ENCODE measurements at regions not wholly inside any gene's neighbourhood (a gene's known extent, or its start where the extent isn't known, plus 50 kb on each side); places are given as distances from the start of the nearest gene placed in this dataset.

DNA sequence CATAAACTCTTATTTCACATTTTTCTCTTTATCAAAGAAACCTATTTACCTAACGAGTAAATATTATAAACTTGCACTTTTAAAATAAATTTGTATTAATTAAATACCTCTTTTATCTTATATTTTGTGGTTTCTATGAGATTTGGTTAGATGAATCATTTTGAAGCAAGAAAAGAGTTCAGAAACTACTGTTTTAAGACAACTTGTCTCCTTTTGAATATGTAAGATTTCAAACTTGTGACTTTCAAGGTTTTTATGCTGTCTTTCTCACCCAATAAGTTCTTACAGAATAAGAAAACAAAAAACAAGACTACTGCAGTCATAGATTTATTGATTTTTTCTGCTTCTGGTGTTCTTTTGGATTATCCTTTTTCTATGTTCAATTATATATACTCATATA, 339.0 kb downstream of the SNAPC1 start:
- no peaks in the 10 kb centered on the region for H3K79me2 ChIP-seq (ENCODE audit: insufficient read depth, low read length)
- no peak overlapping the region for H3K27ac ChIP-seq (ENCODE audit: extremely low read length, insufficient read depth, low read length)
- H3K27me3 ChIP-seq (ENCODE audit: control insufficient read depth in 1 of 2, insufficient read depth in 2 of 2, low read length in 2 of 2): no peaks in the 10 kb centered on the region
- FAIRE-seq: no peak
- no peaks in the 10 kb centered on the region for H3K4me1 ChIP-seq (ENCODE audit: insufficient read depth, low read length)
- H3K4me3 ChIP-seq (replicated peaks in 1 of 3; ENCODE audit: insufficient read depth in 1 of 3, low read depth in 2 of 3, low read length in 3 of 3): no peak overlapping the region
- H3K9me3 ChIP-seq (ENCODE audit: low read length): no peaks in the 10 kb centered on the region
- no peak overlapping the region for H3K4me2 ChIP-seq (ENCODE audit: low read depth, low read length)
- H3K36me3 ChIP-seq (replicated peaks in 1 of 2; ENCODE audit: control insufficient read depth in 1 of 2, insufficient read depth in 2 of 2, low read length in 2 of 2): no peaks in the 10 kb centered on the region
- H2AFZ ChIP-seq (ENCODE audit: low read length): no peak overlapping the region
- no peak overlapping the region for H3K9ac ChIP-seq (ENCODE audit: insufficient read depth, low read depth, low read length)
- in situ Hi-C loops (cut with HindIII; ENCODE audit: extremely low pct_ligation_motif_present, low pct_unique_long_range_greater_than_20kb) (no loop called here), intact Hi-C loops (cut with micrococcal nuclease; ENCODE audit: unreplicated experiment) (no loop called here)
- BruUV-seq (replicated peaks): no TSS peak
- no peak for DNase-seq (ENCODE audit: low spot score)
- TF ChIP-seq, protein P1, sequence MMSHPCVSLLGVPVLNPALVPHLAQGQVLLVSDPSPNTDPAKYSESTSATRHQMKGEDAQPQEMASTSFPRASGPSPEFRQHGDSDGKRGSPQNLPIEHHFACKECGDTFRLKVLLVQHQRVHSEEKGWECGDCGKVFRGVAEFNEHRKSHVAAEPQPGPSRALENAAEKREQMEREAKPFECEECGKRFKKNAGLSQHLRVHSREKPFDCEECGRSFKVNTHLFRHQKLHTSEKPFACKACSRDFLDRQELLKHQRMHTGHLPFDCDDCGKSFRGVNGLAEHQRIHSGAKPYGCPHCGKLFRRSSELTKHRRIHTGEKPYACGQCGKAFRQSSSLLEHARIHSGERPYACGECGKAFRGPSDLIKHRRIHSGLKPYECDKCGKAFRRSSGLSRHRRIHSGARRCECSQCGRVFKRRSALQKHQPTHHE (CRISPR knock-in tag; IDR thresholded peaks at IDR 0.05; ENCODE audit: borderline replicate concordance): no peak
- TF ChIP-seq HOXD1 (CRISPR knock-in tag; IDR thresholded peaks at IDR 0.05): no peak
- TF ChIP-seq HNRNPLL (IDR thresholded peaks at IDR 0.05; ENCODE audit: low read depth, low read length, poor library complexity, severe bottlenecking): no peak
- TF ChIP-seq KDM5B (CRISPR knock-in tag; IDR thresholded peaks at IDR 0.05; ENCODE audit: borderline replicate concordance): no peak
- TF ChIP-seq ERF (CRISPR knock-in tag; IDR thresholded peaks at IDR 0.05): no peak
- TF ChIP-seq RFXAP (CRISPR knock-in tag; IDR thresholded peaks at IDR 0.05; ENCODE audit: borderline replicate concordance): no peak
- TF ChIP-seq, protein P2, sequence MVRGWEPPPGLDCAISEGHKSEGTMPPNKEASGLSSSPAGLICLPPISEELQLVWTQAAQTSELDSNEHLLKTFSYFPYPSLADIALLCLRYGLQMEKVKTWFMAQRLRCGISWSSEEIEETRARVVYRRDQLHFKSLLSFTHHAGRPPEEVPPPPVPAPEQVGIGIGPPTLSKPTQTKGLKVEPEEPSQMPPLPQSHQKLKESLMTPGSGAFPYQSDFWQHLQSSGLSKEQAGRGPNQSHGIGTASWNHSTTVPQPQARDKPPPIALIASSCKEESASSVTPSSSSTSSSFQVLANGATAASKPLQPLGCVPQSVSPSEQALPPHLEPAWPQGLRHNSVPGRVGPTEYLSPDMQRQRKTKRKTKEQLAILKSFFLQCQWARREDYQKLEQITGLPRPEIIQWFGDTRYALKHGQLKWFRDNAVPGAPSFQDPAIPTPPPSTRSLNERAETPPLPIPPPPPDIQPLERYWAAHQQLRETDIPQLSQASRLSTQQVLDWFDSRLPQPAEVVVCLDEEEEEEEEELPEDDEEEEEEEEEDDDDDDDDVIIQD (CRISPR knock-in tag; IDR thresholded peaks at IDR 0.05; ENCODE audit: low read depth): no peak
- TF ChIP-seq TSC22D2 (CRISPR knock-in tag; IDR thresholded peaks at IDR 0.05; ENCODE audit: borderline replicate concordance): no peak
- TF ChIP-seq, protein P3, sequence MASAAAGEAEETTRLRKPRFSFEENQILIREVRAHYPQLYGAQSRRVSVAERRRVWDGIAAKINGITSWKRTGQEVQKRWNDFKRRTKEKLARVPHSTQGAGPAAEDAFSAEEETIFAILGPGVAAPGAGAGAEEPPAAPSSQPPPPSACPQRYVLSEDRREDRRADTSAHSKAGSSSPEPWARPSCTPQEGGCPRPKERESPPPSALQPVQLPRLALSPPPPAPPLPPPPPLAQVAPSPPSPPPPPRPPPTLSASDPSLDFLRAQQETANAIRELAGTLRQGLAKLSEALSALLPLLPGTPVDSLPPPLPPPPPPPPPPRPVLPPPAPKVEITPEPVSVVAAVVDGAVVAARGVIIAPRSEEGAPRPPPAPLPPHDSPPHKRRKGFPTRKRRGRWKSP (CRISPR knock-in tag; IDR thresholded peaks at IDR 0.05): no peak
- TF ChIP-seq ZNF235 (CRISPR knock-in tag; IDR thresholded peaks at IDR 0.05; ENCODE audit: borderline replicate concordance): no peak
- TF ChIP-seq SSRP1 (CRISPR knock-in tag; IDR thresholded peaks at IDR 0.05): no peak
- TF ChIP-seq ZNF644 (CRISPR knock-in tag; IDR thresholded peaks at IDR 0.05; ENCODE audit: low read depth): no peak
- TF ChIP-seq, protein P4, sequence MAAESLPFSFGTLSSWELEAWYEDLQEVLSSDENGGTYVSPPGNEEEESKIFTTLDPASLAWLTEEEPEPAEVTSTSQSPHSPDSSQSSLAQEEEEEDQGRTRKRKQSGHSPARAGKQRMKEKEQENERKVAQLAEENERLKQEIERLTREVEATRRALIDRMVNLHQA (CRISPR knock-in tag; IDR thresholded peaks at IDR 0.05): no peak
- TF ChIP-seq MZF1 (CRISPR knock-in tag; IDR thresholded peaks at IDR 0.05; ENCODE audit: borderline replicate concordance): no peak
- TF ChIP-seq, protein P5, sequence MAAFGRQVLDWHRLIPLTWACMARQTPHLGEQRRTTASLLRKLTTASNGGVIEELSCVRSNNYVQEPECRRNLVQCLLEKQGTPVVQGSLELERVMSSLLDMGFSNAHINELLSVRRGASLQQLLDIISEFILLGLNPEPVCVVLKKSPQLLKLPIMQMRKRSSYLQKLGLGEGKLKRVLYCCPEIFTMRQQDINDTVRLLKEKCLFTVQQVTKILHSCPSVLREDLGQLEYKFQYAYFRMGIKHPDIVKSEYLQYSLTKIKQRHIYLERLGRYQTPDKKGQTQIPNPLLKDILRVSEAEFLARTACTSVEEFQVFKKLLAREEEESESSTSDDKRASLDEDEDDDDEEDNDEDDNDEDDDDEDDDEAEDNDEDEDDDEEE (CRISPR knock-in tag; IDR thresholded peaks at IDR 0.05): no peak
- no peak for TF ChIP-seq NCOA5 (CRISPR knock-in tag; IDR thresholded peaks at IDR 0.05)
- H4K20me1 ChIP-seq (ENCODE audit: insufficient read depth, low read length): no peaks in the 10 kb centered on the region
- 0% methylated on average over 1 of the region's 1 CpG for WGBS (ENCODE audit: low lambda C conversion rate)
- ChIA-PET POLR2A (no interaction called here), CTCF (ENCODE audit: low intra/inter-chr PET ratio, low total read pairs) (no interaction called here)
- no peak for ATAC-seq

Data from HepG2 (cell line).